AG09309 (cell line): ENCODE measurements at regions not wholly inside any gene's neighbourhood (a gene's known extent, or its start where the extent isn't known, plus 50 kb on each side); places are given as distances from the start of the nearest gene placed in this dataset.

Source experiments
- DNase-seq: peaks from one replicate; pipeline ENCODE4 v3.0.0-alpha.2; 2010; ENCODE audit warnings: low read depth
- H3K4me3 ChIP-seq: 2 replicates; pipeline ENCODE4 v1.5.1; 2011; ENCODE audit warnings: mild to moderate bottlenecking, low read depth, low read length, moderate library complexity; ENCODE audit not compliant: control insufficient read depth
- CTCF ChIP-seq: IDR thresholded peaks from 2 replicates; pipeline ENCODE4 v1.5.1; 2011; ENCODE audit warnings: mild to moderate bottlenecking, low read depth, low read length, inconsistent platforms; ENCODE audit not compliant: insufficient read depth, control insufficient read depth; ENCODE audit errors: missing control alignments

DNA sequence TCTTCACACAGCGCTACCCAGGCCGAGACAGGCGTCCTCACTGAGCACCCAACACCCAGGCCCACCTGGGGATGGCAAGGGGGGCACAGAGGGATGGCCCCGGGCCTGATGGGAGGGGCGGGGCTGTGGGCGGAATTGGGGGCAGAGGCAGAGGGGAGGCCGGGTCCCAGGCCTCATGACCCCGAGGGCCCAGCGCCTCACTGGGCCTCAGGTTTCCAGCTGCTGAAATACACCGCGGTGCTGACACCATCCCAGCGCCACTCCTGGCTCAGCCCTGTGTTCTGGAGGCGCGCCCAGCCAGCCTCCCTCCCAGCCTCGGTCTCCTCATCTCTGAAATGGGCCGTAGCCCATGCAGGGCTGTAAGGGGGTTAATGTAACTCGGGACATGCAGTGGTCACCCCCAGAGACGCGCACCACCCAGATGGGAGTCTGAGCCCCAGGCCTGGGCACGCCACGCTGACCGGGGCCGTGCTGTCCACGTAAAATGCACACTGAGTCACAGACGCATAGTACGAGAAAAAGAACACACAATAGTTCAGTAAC is 82.3 kb downstream of the UNCX start:
- no peak for TF ChIP-seq CTCF

DNA sequence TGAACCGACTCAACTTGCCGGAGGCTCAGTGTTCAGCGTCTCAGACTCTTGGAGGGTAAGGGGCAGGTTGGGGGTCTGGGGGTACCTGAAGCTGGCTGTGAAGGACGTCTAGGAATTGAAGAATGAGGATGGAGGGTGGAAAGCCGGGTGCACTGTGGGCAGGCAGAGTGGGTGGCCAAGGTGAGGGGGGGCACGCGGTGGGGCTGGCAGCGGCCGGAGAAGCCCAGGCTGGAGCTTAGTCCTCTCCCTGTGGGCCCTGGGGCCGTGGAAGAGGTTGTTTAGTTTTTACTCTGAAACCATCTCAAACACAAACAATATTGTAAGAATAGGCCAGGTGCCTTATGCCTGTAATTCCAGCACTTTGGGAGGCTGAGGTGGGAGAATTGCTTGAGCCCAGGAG is 83.4 kb downstream of the UNCX start:
- TF ChIP-seq CTCF = no peak

More for the DNA sequence above, 82.3 kb downstream of the UNCX start:
- H3K4me3 ChIP-seq = no peak overlapping the region
- DNase-seq = no peak

DNA sequence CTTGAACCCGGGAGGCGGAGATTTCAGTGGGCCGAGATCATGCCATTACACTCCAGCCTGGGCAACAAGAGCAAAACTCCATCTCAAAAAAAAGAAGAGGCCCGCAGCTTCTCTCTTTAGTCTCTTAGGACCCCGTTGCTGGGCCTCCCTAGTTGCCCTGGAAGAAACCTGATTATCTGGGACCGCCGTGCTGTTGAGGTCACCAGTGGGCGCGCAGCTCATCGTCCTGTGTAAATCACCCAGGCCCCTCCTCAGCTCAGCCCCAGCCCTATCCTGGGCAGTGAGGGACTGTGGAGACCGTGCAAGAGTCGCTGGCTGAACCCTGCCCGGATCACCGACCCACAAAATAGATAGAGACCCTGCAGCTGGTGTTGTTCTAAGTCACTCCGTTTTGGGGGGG is 85.0 kb downstream of the UNCX start:
- no peak for DNase-seq
- no peak for TF ChIP-seq CTCF

More for the DNA sequence above, 83.4 kb downstream of the UNCX start:
- H3K4me3 ChIP-seq = no peak overlapping the region
- DNase-seq = no peak

GRCh38 chr7:1318051-1318450 is 85.4 kb downstream of the UNCX start:
- TF ChIP-seq CTCF = no peak
- DNase-seq = no peak

More for the DNA sequence above, 85.0 kb downstream of the UNCX start:
- H3K4me3 ChIP-seq = no peak overlapping the region

GRCh38 chr7:1318661-1319060 is 86.0 kb downstream of the UNCX start:
- DNase-seq = no peak
- H3K4me3 ChIP-seq = no peak overlapping the region
- TF ChIP-seq CTCF = no peak

More at GRCh38 chr7:1318051-1318450, 85.4 kb downstream of the UNCX start:
- H3K4me3 ChIP-seq = no peak overlapping the region

DNA sequence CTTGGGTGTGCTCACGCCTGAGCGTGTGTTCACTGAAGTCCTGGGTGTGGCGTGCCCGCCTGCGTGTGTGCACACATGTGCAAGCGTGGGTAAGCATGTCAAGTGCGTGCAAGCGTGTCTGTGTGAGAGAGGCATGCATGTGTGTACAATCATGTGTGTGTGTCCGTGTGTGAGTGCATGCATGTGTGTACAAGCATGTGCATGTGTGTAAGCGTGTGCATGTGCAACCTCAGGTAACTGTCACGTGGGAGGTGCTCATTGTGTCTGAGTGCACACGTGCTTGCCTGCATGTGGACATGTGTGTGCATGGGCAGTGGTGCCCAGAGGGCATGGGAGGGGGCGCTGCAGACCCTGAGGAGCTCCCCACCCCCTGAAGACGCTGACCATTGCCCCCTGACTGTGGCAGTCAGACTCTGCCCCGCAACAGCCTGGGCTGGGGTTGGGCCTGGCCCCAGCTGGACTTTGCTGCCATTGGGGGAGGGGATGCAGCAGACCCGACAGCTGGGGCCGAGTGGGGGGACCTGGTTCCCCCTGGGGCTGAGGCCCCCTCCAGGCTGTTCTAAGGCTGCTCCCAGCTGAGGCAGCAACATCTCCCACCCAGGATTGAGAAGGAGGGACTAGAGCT is 88.1 kb downstream of the UNCX start:
- H3K4me3 ChIP-seq = no peak overlapping the region
- no peak for DNase-seq
- TF ChIP-seq CTCF = no peak
